ENCODE measurements at regions not wholly inside any gene's neighbourhood (a gene's known extent, or its start where the extent isn't known, plus 50 kb on each side); places are given as distances from the start of the nearest gene placed in this dataset.

- TF ChIP-seq CTCF (conservative IDR thresholded peaks at IDR 0.05; ENCODE audit: low read length) (no peak), EZH2phosphoT487 (IDR thresholded peaks at IDR 0.05; ENCODE audit: borderline replicate concordance) (no peak)
Observed at GRCh38 chr9:29514862-29515261, 1941.6 kb upstream of the C9orf72 start.

Measured in Loucy (cell line).